Skin epidermis (tissue), 12 donors: ENCODE measurements at regions not wholly inside any gene's neighbourhood (a gene's known extent, or its start where the extent isn't known, plus 50 kb on each side); places are given as distances from the start of the nearest gene placed in this dataset.
A peak's percentile ranks its signal among the peaks of the same experiment; 100 is the strongest.

Experiments
- H3K27ac ChIP-seq, 21 experiments: fragments of 200-600 bp; sonication (generic) in 11 of 21; one replicate each; pipeline ENCODE4 v1.5.0; 2020; ENCODE audit warnings: mild to moderate bottlenecking in 3 of 21, inconsistent platforms in 2 of 21, moderate library complexity in 2 of 21
- H3K4me3 ChIP-seq, 7 experiments: fragments of 200-600 bp; sonication (generic) in 2 of 7; one replicate each; pipeline ENCODE4 v1.5.0; 2020; ENCODE audit warnings: inconsistent platforms in 2 of 7, mild to moderate bottlenecking in 2 of 7, moderate library complexity in 1 of 7

- Histone ChIP-seq H3K4me3 (no peak overlapping the region), H3K27ac (no peak overlapping the region)
These were observed 176.4 kb downstream of the KIF4B start for GRCh38 chr5:155189981-155190380.

GRCh38 chr5:155193029-155193428 lies 179.5 kb downstream of the KIF4B start:
- H3K27ac ChIP-seq, result no peak overlapping the region
- H3K4me3 ChIP-seq, result no peak overlapping the region

DNA sequence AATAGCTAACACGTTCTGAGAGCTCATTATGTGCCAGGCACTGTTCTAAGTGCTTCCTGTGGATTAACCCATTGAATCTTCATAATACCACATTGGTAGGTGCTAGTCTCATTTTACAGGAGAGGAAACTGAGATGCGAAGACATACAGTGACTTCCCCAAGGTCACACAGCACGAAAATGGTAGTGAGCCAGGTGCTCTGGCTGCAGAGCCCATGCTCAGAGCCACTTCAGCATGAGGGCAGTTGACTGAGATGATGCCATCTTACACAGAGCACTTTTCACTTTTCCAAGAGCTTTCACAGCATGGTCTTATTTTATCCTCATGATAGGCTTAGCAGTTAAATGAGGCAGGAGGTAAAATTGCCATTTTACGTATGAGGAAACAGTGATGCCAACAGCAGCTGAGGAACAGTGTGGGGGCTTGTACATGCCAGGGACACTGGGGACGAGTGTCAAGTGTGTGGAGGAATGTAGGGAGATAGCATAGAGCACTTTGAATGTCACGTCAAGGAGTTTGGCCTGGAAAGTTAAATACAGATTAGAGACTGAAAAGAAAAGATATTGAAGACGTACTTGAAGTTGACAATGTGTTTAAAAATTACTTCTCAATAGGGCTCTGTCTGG lies 180.0 kb downstream of the KIF4B start:
- Histone ChIP-seq H3K27ac (no peak overlapping the region), H3K4me3 (no peak overlapping the region)

GRCh38 chr5:155200608-155201007 lies 187.1 kb downstream of the KIF4B start:
- peak overlapping the region in 11 of 21 experiments; percentile 11 to 74 (median 52) for H3K27ac ChIP-seq
- no peak overlapping the region for H3K4me3 ChIP-seq

- Histone ChIP-seq H3K27ac (no peak overlapping the region), H3K4me3 (no peak overlapping the region)
These were observed 198.2 kb downstream of the KIF4B start for GRCh38 chr5:155211764-155212163.

GRCh38 chr5:155222393-155222792 lies 208.8 kb downstream of the KIF4B start:
- no peak overlapping the region for H3K27ac ChIP-seq
- H3K4me3 ChIP-seq, result no peak overlapping the region

DNA sequence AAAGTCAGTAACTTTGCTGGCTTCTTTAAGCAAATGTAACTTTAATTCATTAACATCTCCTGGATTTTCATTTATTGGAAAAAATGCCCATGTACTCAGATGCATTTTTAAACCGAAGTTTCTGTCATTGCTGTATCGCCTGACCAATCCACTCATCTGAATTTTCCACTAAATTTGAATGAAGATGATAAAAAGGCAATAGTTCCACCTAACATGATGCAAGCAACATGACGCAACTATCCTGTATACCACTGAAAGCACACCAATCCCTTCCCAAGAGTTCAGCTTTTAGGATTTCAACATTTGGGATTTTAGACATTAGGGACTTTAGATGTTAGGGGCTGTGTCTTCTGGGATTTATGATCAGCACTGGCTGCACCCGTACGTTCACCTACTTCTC lies 215.6 kb downstream of the KIF4B start:
- Histone ChIP-seq H3K27ac (no peak overlapping the region), H3K4me3 (no peak overlapping the region)

DNA sequence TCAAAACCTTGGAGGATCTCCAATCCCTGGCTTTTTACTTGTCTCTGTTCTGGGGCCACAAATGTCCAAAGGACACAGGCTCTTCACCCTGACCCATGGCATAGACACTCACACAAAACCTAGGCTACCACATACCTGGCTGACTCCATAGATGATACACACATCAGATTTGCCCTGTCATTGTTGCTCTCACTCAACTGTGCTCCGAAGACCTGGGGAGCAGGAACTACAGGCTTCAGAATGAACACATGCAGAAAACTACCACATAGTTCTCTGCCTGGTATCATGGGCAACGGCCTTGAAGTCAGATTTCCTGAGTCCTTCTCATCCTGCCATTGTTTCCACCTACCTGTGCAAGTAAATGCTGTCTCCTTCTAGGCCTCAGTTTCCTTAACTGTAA lies 226.2 kb downstream of the KIF4B start:
- Histone ChIP-seq H3K27ac (no peak overlapping the region), H3K4me3 (no peak overlapping the region)

- no peak overlapping the region for H3K27ac ChIP-seq
- H3K4me3 ChIP-seq, result no peak overlapping the region
These were observed 237.0 kb downstream of the KIF4B start for GRCh38 chr5:155250596-155250995.

GRCh38 chr5:155252025-155252424 lies 238.5 kb downstream of the KIF4B start:
- H3K27ac ChIP-seq, result no peak overlapping the region
- H3K4me3 ChIP-seq, result no peak overlapping the region

DNA sequence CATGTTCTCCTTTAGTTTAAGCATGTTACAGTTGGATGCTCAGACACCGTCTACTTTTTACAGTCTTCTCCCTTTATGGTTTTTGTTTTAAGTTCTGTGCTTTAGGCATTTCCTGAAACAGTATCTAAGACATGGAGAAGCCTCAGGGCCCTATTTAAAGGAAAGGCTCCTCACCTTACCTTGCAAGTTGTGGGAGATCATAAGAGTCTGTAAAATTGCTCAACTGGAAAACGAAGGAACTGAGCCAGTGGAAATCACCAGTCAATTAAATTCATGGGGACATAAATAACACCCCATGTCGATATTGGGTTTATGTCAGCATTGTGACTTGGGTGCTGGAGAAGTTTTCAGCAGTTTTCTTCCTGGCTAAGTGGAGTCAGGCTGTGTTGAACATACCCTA lies 239.2 kb downstream of the KIF4B start:
- no peak overlapping the region for H3K4me3 ChIP-seq
- peak overlapping the region in 1 of 21 experiments; percentile 11 for H3K27ac ChIP-seq

GRCh38 chr5:155254399-155254798 lies 240.8 kb downstream of the KIF4B start:
- Histone ChIP-seq H3K4me3 (no peak overlapping the region), H3K27ac (no peak overlapping the region)

DNA sequence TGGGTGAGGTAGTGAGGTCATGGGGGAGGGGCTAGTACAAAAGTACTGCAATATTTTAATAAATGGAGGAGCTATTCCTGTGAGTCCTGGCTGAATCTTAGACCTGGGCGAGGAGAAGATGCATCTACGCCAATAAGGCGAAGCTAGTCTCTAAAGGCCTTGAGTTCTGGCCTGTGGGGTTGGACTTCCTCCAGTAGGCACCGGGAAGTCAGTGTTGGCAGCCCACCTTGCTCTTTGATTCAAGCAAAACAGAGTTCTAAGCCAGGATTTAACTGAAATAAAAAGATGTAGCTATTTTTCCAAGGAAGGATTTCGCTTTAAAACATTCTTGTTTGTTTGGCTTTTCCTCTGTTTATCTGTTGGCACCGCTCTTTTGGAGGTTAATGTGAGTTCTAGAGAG lies 244.6 kb downstream of the KIF4B start:
- Histone ChIP-seq H3K27ac (no peak overlapping the region), H3K4me3 (no peak overlapping the region)

DNA sequence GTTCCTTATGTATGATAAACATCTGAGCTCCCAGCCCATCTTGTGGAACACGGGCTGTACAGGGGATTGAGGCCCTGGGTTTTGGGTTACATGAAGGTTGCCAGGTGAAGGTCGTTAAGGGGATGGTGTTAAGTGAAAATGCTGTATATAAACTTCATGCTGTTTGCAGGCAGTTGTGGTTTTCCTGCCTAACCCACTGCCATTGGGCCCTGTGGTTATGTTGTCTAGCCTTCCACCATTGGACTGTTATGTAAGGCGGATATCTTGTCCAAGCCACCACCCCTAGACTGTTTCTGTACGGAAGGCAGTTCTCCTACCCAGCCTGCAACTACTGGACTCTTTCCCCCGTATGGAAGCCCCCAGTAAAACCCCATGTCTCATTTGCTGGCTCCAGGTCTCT lies 246.1 kb downstream of the KIF4B start:
- H3K4me3 ChIP-seq, result no peak overlapping the region
- H3K27ac ChIP-seq, result no peak overlapping the region

- Histone ChIP-seq H3K27ac (no peak overlapping the region), H3K4me3 (no peak overlapping the region)
These were observed 247.2 kb downstream of the KIF4B start for GRCh38 chr5:155260798-155261197.

GRCh38 chr5:155263381-155263780 lies 249.8 kb downstream of the KIF4B start:
- Histone ChIP-seq H3K27ac (no peak overlapping the region), H3K4me3 (no peak overlapping the region)

DNA sequence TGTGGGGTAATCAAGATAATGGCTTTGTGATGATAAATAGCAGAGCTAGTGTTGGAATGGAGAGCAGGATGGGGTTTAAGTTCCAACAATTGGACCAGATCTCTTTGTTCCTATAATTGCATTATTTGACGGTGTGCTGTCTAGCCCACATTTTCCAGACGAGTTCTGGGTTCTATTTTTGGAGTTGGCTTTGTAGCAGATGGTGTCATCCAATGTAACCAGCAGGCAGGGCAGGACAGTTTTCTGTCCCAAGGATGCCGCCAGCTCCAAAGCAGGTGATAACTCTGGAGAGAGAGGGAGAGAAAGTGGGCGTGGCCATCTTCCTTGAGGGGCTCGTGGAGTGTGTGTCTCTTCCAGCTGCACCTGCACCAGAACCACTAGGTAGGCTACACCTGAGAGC lies 251.3 kb downstream of the KIF4B start:
- Histone ChIP-seq H3K4me3 (no peak overlapping the region), H3K27ac (no peak overlapping the region)

GRCh38 chr5:155268770-155269425 lies 255.3 kb downstream of the KIF4B start:
- no peak overlapping the region for H3K27ac ChIP-seq
- no peak overlapping the region for H3K4me3 ChIP-seq

- no peak overlapping the region for H3K4me3 ChIP-seq
- H3K27ac ChIP-seq, result no peak overlapping the region
These were observed 257.2 kb downstream of the KIF4B start for GRCh38 chr5:155270725-155271124.

DNA sequence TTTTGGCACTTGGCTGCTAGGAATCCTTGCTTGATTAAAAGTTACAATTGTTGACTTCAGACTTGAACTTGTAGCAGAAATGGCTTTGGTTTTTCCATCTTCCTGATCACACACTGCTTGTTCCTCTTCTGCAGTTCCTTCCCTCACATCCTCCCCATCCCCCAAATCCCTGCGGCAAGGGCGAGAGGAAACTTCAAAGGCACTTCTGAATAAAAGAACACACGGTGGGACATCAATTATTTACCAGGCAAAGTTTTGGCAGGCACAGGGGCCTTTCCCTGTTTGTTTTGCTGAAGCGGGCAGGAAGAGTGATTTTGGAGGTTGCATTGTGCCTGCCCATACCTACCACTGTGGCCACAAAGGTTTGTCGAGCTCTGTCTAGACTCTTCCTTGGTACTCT lies 260.9 kb downstream of the KIF4B start:
- H3K27ac ChIP-seq, result no peak overlapping the region

GRCh38 chr5:155275222-155275621 lies 261.7 kb downstream of the KIF4B start:
- H3K4me3 ChIP-seq, result no peak overlapping the region
- H3K27ac ChIP-seq, result no peak overlapping the region

More for the DNA sequence above, 260.9 kb downstream of the KIF4B start:
- no peak overlapping the region for H3K4me3 ChIP-seq

- peak overlapping the region in 2 of 21 experiments; percentile 11 to 35 for H3K27ac ChIP-seq
- no peak overlapping the region for H3K4me3 ChIP-seq
These were observed 262.7 kb downstream of the KIF4B start for GRCh38 chr5:155276231-155276630.
